Nephron progenitor cell (in vitro differentiated cells): ENCODE measurements at regions not wholly inside any gene's neighbourhood (a gene's known extent, or its start where the extent isn't known, plus 50 kb on each side); places are given as distances from the start of the nearest gene placed in this dataset.

Source experiments
- DNase-seq: peaks from one replicate; pipeline ENCODE4 v3.0.0; 2021
- H3K27ac Mint-ChIP-seq: 2 replicates; pipeline ENCODE4 v1.8.0; 2021; ENCODE audit warnings: mild to moderate bottlenecking, moderate library complexity, mixed read lengths
- H3K27me3 Mint-ChIP-seq: 2 replicates; pipeline ENCODE4 v1.8.0; 2021; ENCODE audit warnings: mild to moderate bottlenecking, low read depth, mixed read lengths; ENCODE audit not compliant: poor library complexity
- H3K36me3 Mint-ChIP-seq: 2 replicates; pipeline ENCODE4 v1.8.0; 2021; ENCODE audit warnings: low read depth, mixed read lengths
- H3K4me1 Mint-ChIP-seq: 2 replicates; pipeline ENCODE4 v1.8.0; 2021; ENCODE audit warnings: mixed read lengths
- H3K4me3 Mint-ChIP-seq: 2 replicates; pipeline ENCODE4 v1.8.0; 2021; ENCODE audit warnings: mild to moderate bottlenecking, moderate library complexity, mixed read lengths
- H3K9me3 Mint-ChIP-seq: 2 replicates; pipeline ENCODE4 v1.8.0; 2021; ENCODE audit warnings: mild to moderate bottlenecking, moderate library complexity, mixed read lengths
- TF ChIP-seq, protein P1 (sequence below): fragments of 200-600 bp; sonication (generic); IDR thresholded peaks from 2 replicates; pipeline ENCODE4 v1.5.0; 2021; ENCODE audit warnings: antibody characterized with exemption

DNA sequence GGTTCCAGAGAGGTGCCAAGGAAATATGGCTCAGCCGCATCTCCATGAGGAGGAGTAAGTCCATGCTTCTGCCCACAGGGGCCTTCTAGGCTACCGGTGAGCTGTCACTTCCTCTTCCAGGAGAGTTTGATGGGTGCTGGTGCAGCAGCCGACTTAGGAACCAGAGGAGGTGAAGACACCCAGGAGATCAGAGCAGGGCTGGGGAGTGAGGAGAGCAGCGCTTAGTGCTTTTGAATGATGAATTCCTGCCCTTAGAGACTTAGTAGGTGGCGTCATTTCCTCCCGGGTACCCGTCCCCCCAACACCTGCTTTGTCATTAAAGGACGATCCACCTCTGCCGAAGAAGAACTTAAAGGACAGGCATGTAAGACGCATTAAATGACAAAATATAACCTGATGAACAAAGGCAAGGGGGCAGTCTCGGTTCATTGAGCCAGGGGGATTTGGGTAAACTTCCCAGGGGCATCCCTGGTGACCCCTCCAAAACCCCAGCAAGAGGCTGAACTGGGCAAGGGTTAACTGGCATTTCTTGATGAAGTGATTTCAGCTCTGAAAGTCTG, 67.6 kb downstream of the HES1 start:
- TF ChIP-seq, protein P1, sequence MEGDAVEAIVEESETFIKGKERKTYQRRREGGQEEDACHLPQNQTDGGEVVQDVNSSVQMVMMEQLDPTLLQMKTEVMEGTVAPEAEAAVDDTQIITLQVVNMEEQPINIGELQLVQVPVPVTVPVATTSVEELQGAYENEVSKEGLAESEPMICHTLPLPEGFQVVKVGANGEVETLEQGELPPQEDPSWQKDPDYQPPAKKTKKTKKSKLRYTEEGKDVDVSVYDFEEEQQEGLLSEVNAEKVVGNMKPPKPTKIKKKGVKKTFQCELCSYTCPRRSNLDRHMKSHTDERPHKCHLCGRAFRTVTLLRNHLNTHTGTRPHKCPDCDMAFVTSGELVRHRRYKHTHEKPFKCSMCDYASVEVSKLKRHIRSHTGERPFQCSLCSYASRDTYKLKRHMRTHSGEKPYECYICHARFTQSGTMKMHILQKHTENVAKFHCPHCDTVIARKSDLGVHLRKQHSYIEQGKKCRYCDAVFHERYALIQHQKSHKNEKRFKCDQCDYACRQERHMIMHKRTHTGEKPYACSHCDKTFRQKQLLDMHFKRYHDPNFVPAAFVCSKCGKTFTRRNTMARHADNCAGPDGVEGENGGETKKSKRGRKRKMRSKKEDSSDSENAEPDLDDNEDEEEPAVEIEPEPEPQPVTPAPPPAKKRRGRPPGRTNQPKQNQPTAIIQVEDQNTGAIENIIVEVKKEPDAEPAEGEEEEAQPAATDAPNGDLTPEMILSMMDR: no peak
- Mint-ChIP-seq H3K4me1 (peaks cover 70% of the 10 kb centered on the region), H3K9me3 (no peaks in the 10 kb centered on the region), H3K4me3 (peak overlapping the region; percentile 79), H3K36me3 (no peaks in the 10 kb centered on the region), H3K27ac (no peak overlapping the region), H3K27me3 (peaks cover 32% of the 10 kb centered on the region)
- DNase-seq: no peak

DNA sequence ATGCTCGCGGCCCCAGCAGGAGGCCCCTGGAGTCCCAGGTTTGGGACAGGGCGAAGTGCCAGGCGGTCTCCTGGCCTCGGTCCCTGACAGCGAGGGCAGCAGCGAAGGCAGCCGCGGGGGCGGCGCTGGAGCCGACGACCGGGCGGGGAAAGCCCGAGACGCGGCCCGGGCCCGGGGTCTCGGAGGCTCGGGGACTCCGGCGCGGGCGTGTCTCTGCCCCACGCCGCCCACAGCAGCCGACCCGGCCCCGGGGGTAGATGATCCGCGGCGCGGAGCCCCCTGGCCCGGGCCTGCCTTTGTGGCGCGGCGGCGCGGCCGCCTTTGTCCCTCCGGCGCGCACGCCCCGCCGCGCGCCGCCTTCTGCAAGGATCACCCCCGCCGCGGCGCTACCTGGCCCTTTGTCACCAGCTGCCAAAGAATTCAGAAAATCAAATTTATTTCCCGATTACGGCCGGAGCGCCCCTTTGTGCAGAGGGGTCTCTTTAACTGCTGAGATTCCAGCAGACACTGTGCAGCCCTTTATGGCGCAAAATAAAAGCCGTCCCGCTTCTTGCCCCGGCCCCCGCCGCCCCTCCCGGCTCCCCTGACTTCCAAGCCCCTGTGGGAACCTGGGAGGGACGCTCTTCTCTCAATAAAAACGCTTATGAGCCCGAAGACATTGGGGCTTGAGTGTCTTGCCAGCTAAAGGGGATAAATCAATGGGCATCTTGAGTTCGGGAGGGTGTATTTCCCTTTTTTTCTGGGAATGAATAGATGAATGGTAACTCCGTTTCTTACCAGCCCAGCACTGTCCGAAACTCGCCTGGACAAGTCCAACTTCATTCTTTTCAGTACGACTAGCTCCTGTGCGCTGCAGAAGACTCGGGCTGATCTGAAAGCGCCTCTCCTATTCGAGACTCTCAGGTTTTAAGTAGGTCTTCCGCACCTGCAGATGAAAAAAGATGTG, 68.4 kb downstream of the HES1 start:
- H3K9me3 Mint-ChIP-seq: no peaks in the 10 kb centered on the region
- no peaks in the 10 kb centered on the region for H3K36me3 Mint-ChIP-seq
- H3K4me3 Mint-ChIP-seq: peak overlapping the region; percentile 79
- peaks cover 25% of the 10 kb centered on the region for H3K27me3 Mint-ChIP-seq
- peaks cover 72% of the 10 kb centered on the region for H3K4me1 Mint-ChIP-seq
- DNase-seq: peak; percentile 56
- TF ChIP-seq, protein P1: no peak
- peak overlapping the region; percentile 47 for H3K27ac Mint-ChIP-seq

DNA sequence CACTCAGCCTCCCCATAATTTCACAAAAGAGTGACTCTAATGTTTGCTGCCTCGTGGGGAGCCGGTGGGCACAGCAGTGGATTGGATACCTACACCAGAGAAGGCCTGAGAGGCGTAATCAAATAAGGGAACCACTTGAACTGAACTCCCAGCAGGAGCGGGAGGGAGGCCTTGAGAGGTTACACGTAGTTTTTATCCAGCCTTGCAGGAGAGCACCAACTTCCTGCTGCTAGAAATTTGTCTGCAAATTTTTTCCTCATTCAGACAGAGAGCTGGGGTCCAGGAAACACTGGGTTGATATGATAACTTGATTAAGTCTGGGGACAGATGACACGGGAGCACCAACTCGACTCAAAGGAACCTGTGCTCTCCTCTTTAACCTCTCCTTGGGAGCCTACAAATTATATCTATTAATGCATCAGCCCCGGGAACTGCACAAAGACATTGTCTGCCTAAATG, 69.8 kb downstream of the HES1 start:
- peaks cover 71% of the 10 kb centered on the region for H3K4me1 Mint-ChIP-seq
- no peaks in the 10 kb centered on the region for H3K9me3 Mint-ChIP-seq
- H3K27ac Mint-ChIP-seq: peak overlapping the region; percentile 29
- TF ChIP-seq, protein P1: no peak
- H3K36me3 Mint-ChIP-seq: no peaks in the 10 kb centered on the region
- peaks cover 22% of the 10 kb centered on the region for H3K27me3 Mint-ChIP-seq
- peak overlapping the region; percentile 5 for H3K4me3 Mint-ChIP-seq
- no peak for DNase-seq

DNA sequence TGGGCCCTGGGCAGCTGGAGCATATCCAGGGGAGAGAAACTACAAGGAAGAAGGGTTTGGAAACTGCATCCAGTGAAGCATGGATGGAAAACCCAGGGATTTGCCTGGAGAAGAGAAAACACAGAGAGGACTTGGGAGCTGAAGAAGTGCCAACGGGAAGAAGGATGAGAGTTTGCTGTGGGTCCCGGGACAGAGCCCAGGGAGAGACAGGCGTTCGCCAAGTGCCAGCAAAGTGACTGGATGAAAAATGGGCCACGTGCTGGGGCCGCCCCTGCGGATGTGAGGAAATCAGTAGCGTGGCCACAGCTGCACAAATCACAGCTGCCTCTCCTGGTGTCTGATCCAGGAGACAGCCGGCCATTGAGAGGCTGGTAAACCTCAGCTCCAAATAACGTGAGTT, 70.4 kb downstream of the HES1 start:
- no peaks in the 10 kb centered on the region for H3K36me3 Mint-ChIP-seq
- H3K4me1 Mint-ChIP-seq: peaks cover 69% of the 10 kb centered on the region
- no peaks in the 10 kb centered on the region for H3K9me3 Mint-ChIP-seq
- TF ChIP-seq, protein P1: no peak
- H3K27me3 Mint-ChIP-seq: peaks cover 22% of the 10 kb centered on the region
- peak; percentile 34 for DNase-seq
- peak overlapping the region; percentile 73 for H3K27ac Mint-ChIP-seq
- H3K4me3 Mint-ChIP-seq: peak overlapping the region; percentile 5

DNA sequence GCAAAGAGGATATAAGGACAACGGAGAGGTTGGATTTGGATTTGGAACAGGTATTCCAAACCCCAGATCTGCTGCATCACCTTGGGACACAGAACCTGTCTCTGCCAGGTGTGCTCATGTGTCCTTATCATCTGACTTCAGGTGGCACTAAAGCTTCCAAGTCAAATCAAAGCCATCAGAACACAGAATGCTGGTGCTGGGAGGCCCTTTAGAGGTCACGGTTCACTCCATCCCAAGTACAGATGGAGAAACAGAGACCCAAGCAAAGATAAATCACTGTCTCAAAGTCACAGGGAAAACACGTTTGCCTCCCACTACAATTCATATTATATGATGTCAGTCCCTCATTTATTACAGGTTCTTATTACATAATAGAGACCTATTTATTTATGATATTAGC, 72.8 kb downstream of the HES1 start:
- H3K27me3 Mint-ChIP-seq: peaks cover 11% of the 10 kb centered on the region
- H3K4me1 Mint-ChIP-seq: peaks cover 81% of the 10 kb centered on the region
- DNase-seq: no peak
- no peaks in the 10 kb centered on the region for H3K36me3 Mint-ChIP-seq
- no peak overlapping the region for H3K27ac Mint-ChIP-seq
- no peaks in the 10 kb centered on the region for H3K9me3 Mint-ChIP-seq
- H3K4me3 Mint-ChIP-seq: no peak overlapping the region
- TF ChIP-seq, protein P1: no peak
